OCI-LY1 (cell line): ENCODE measurements at regions not wholly inside any gene's neighbourhood (a gene's known extent, or its start where the extent isn't known, plus 50 kb on each side); places are given as distances from the start of the nearest gene placed in this dataset.

Experiments used
- EZH2 ChIP-seq: fragments of 200-600 bp; sonication (generic), shearing (Covaris generic); IDR thresholded peaks from 2 replicates; pipeline ENCODE4 v1.8.0; 2017; ENCODE audit warnings: borderline replicate concordance, mixed run types, mild to moderate bottlenecking, antibody characterized with exemption, low read length, moderate library complexity, mixed read lengths
- TF ChIP-seq, protein P1 (sequence below): fragments of 200-600 bp; sonication (generic), shearing (Covaris generic); IDR thresholded peaks from 2 replicates; pipeline ENCODE4 v1.5.1; 2017; ENCODE audit warnings: mild to moderate bottlenecking, antibody characterized with exemption, low read length, moderate library complexity, mixed read lengths

- TF ChIP-seq, protein P1, sequence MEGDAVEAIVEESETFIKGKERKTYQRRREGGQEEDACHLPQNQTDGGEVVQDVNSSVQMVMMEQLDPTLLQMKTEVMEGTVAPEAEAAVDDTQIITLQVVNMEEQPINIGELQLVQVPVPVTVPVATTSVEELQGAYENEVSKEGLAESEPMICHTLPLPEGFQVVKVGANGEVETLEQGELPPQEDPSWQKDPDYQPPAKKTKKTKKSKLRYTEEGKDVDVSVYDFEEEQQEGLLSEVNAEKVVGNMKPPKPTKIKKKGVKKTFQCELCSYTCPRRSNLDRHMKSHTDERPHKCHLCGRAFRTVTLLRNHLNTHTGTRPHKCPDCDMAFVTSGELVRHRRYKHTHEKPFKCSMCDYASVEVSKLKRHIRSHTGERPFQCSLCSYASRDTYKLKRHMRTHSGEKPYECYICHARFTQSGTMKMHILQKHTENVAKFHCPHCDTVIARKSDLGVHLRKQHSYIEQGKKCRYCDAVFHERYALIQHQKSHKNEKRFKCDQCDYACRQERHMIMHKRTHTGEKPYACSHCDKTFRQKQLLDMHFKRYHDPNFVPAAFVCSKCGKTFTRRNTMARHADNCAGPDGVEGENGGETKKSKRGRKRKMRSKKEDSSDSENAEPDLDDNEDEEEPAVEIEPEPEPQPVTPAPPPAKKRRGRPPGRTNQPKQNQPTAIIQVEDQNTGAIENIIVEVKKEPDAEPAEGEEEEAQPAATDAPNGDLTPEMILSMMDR: no peak
- TF ChIP-seq EZH2: no peak
Observed at GRCh38 chr3:159748425-159748824, 240.2 kb upstream of the IL12A start.
